HCT116 (cell line): ENCODE measurements at regions not wholly inside any gene's neighbourhood (a gene's known extent, or its start where the extent isn't known, plus 50 kb on each side); places are given as distances from the start of the nearest gene placed in this dataset.

Source experiments
- ATAC-seq: fragments of 200-7000 bp; cut with Tn5 transposase; 2 replicates; pipeline ENCODE4 v1.9.1; 2020; ENCODE audit warnings: mild to moderate bottlenecking, moderate library complexity
- BruUV-seq: library from RNA; stranded (reverse); fragments of 400-500 nt; replicated peaks from 2 replicates; lab custom pipeline; 2021; lab: Mats Ljungman, UMichigan
- CTCF ChIA-PET: fragments of 300-600 bp; sonication (Branson Sonifier 250); formaldehyde crosslinking; loops from one replicate; lab custom pipeline; 2021; ENCODE audit warnings: antibody characterized with exemption; lab: Charles Lee
- POLR2A ChIA-PET: fragments of 300-600, 350-600 bp; sonication (Branson Sonifier 250); formaldehyde crosslinking; loops from one replicate; lab custom pipeline; 2021; ENCODE audit warnings: antibody characterized with exemption; lab: Charles Lee
- RAD21 ChIA-PET, 2 experiments: fragments of 300-600 bp; sonication (Branson Sonifier 250); formaldehyde crosslinking; loops; one replicate each; lab custom pipeline; 2023; ENCODE audit warnings: low total read pairs in 2 of 2; ENCODE audit not compliant: uncharacterized antibody in 2 of 2, unreplicated experiment in 2 of 2, low non-redundant PET in 1 of 2; lab: Charles Lee
- DNase-seq: peaks from one replicate; pipeline ENCODE4 v3.0.0-alpha.2; 2010; ENCODE audit warnings: low read depth, low spot score
- H2AFZ ChIP-seq: fragments of 200-600 bp; shearing (Covaris generic), sonication (generic); 2 replicates; pipeline ENCODE4 v1.6.1; 2017; ENCODE audit warnings: low read depth, mixed run types, mixed read lengths, antibody characterized with exemption, low read length; ENCODE audit not compliant: poor library complexity, severe bottlenecking
- H3K27ac ChIP-seq: 2 replicates; pipeline ENCODE4 v1.5.1; 2012; ENCODE audit warnings: low read depth, low read length
- H3K27me3 ChIP-seq: fragments of 200-600 bp; sonication (generic); 2 replicates; pipeline ENCODE4 v1.6.1; 2016; ENCODE audit warnings: mixed run types, low read length, mixed read lengths; ENCODE audit not compliant: insufficient read depth
- H3K36me3 ChIP-seq, 2 experiments: fragments of 200-500 bp in 1 of 2; fragments of 200-600 bp in 1 of 2; sonication (Bioruptor generic) in 1 of 2; sonication (generic) in 1 of 2; 2 replicates each; pipeline versions ENCODE4 v1.5.1 to v1.6.1; 2014 to 2016; ENCODE audit warnings: low read length in 2 of 2, inconsistent platforms in 1 of 2, mixed read lengths in 1 of 2, mixed run types in 1 of 2; ENCODE audit not compliant: insufficient read depth in 2 of 2, control insufficient read depth in 1 of 2
- H3K4me1 ChIP-seq, 2 experiments: fragments of 200-600 bp in 1 of 2; sonication (generic) in 1 of 2; 2 replicates each; pipeline versions ENCODE4 v1.5.1 to v1.6.1; 2012 to 2017; ENCODE audit warnings: low read length in 2 of 2, inconsistent platforms in 1 of 2, mild to moderate bottlenecking in 1 of 2, mixed read lengths in 1 of 2, mixed run types in 1 of 2, moderate library complexity in 1 of 2; ENCODE audit not compliant: insufficient read depth in 2 of 2, control insufficient read depth in 1 of 2
- H3K4me2 ChIP-seq: fragments of 200-600 bp; sonication (generic); 2 replicates; pipeline ENCODE4 v1.6.1; 2017; ENCODE audit warnings: mixed run types, low read length, mixed read lengths
- H3K4me3 ChIP-seq, 2 experiments: fragments of 200-600 bp in 1 of 2; sonication (generic) in 1 of 2; replicated peaks in 1 of 2; 2 replicates each; pipeline ENCODE4 v1.5.1; 2011 to 2016; ENCODE audit warnings: low read length in 2 of 2, control low read depth in 1 of 2, low read depth in 1 of 2, mild to moderate bottlenecking in 1 of 2, mixed read lengths in 1 of 2, mixed run types in 1 of 2
- H3K79me2 ChIP-seq: fragments of 200-600 bp; sonication (generic); 2 replicates; pipeline ENCODE4 v1.6.1; 2017; ENCODE audit warnings: mild to moderate bottlenecking, mixed run types, low read length, moderate library complexity, mixed read lengths; ENCODE audit not compliant: insufficient read depth
- H3K9ac ChIP-seq: fragments of 200-600 bp; sonication (generic); 2 replicates; pipeline ENCODE4 v1.6.1; 2016; ENCODE audit warnings: low read length, mixed read lengths
- H3K9me2 ChIP-seq: fragments of 200-600 bp; sonication (generic), shearing (Covaris generic); 2 replicates; pipeline ENCODE4 v1.6.1; 2017; ENCODE audit warnings: mixed run types, mild to moderate bottlenecking, moderate library complexity; ENCODE audit not compliant: insufficient read depth
- H3K9me3 ChIP-seq, 2 experiments: fragments of 200-500 bp in 1 of 2; fragments of 200-600 bp in 1 of 2; sonication (Bioruptor generic) in 1 of 2; sonication (generic) in 1 of 2; 2 replicates each; pipeline ENCODE4 v1.6.1; 2014 to 2017; ENCODE audit warnings: low read length in 2 of 2, mixed read lengths in 2 of 2, inconsistent platforms in 1 of 2, low read depth in 1 of 2, mild to moderate bottlenecking in 1 of 2, mixed run types in 1 of 2, moderate library complexity in 1 of 2; ENCODE audit not compliant: control insufficient read depth in 1 of 2, insufficient read depth in 1 of 2
- H4K20me1 ChIP-seq: fragments of 200-600 bp; sonication (generic), shearing (Covaris generic); 2 replicates; pipeline ENCODE4 v1.6.1; 2017; ENCODE audit warnings: mixed run types, mild to moderate bottlenecking, moderate library complexity; ENCODE audit not compliant: insufficient read depth
- ATF3 ChIP-seq: IDR thresholded peaks from 2 replicates; pipeline ENCODE4 v1.6.1; 2012
- CBX3 ChIP-seq: IDR thresholded peaks from 2 replicates; pipeline ENCODE4 v1.6.1; 2012; ENCODE audit warnings: low read depth
- CEBPB ChIP-seq: IDR thresholded peaks from 2 replicates; pipeline ENCODE4 v1.6.1; 2012; ENCODE audit warnings: low read depth
- CTCF ChIP-seq, 3 experiments: fragments of 200-600 bp in 1 of 3; sonication (generic) in 1 of 3; IDR thresholded peaks in 2 of 3; conservative IDR thresholded peaks in 1 of 3; 2 replicates each; pipeline ENCODE4 v1.5.1; 2012 to 2017; ENCODE audit warnings: low read depth in 2 of 3, low read length in 2 of 3, antibody characterized with exemption in 1 of 3, borderline replicate concordance in 1 of 3, control low read depth in 1 of 3, mild to moderate bottlenecking in 1 of 3, mixed read lengths in 1 of 3, mixed run types in 1 of 3, moderate library complexity in 1 of 3; ENCODE audit not compliant: insufficient read depth in 1 of 3
- EGR1 ChIP-seq: IDR thresholded peaks from 2 replicates; pipeline ENCODE4 v1.6.1; 2012; ENCODE audit warnings: low read depth
- EZH2 ChIP-seq: fragments of 200-600 bp; sonication (generic); IDR thresholded peaks from 2 replicates; pipeline ENCODE4 v1.6.1; 2017; ENCODE audit warnings: antibody characterized with exemption, mixed run types
- FOSL1 ChIP-seq: IDR thresholded peaks from 2 replicates; pipeline ENCODE4 v1.6.1; 2012; ENCODE audit warnings: low read depth
- JUND ChIP-seq: IDR thresholded peaks from 2 replicates; pipeline ENCODE4 v1.6.1; 2012
- MAX ChIP-seq: IDR thresholded peaks from 2 replicates; pipeline ENCODE4 v1.6.1; 2012
- POLR2A ChIP-seq: IDR thresholded peaks from 2 replicates; pipeline ENCODE4 v1.7.0; 2011; ENCODE audit warnings: borderline replicate concordance; ENCODE audit not compliant: insufficient read depth, insufficient read length; ENCODE audit errors: extremely low read depth
- POLR2AphosphoS5 ChIP-seq: IDR thresholded peaks from 2 replicates; pipeline ENCODE4 v1.6.1; 2011; ENCODE audit warnings: mild to moderate bottlenecking, low read depth, low read length, moderate library complexity
- RAD21 ChIP-seq: IDR thresholded peaks from 2 replicates; pipeline ENCODE4 v1.6.1; 2012; ENCODE audit warnings: low read depth, mild to moderate bottlenecking
- REST ChIP-seq: IDR thresholded peaks from 2 replicates; pipeline ENCODE4 v1.6.1; 2012; ENCODE audit warnings: low read depth
- SIN3A ChIP-seq: IDR thresholded peaks from 2 replicates; pipeline ENCODE4 v1.6.1; 2012; ENCODE audit warnings: low read depth
- SP1 ChIP-seq: IDR thresholded peaks from 2 replicates; pipeline ENCODE4 v1.6.1; 2012; ENCODE audit warnings: low read depth
- TCF7L2 ChIP-seq: IDR thresholded peaks from 2 replicates; pipeline ENCODE4 v1.7.0; 2011; ENCODE audit warnings: borderline replicate concordance, inconsistent platforms; ENCODE audit not compliant: insufficient read depth, insufficient read length; ENCODE audit errors: extremely low read depth
- ZNF274 ChIP-seq: fragments of 200-500 bp; sonication (Bioruptor generic); IDR thresholded peaks from 2 replicates; pipeline ENCODE4 v1.6.1; 2014; ENCODE audit warnings: mild to moderate bottlenecking, low read depth, low read length, inconsistent platforms
- intact Hi-C: fragments of 100-400 bp; cut with micrococcal nuclease; formaldehyde crosslinking; loops from 2 replicates; pipeline ENCODE4 v1.10.0; 2022

- Histone ChIP-seq H3K27ac (no peak overlapping the region), H3K27me3 (no peaks in the 10 kb centered on the region; the same call in 1 of the 2 replicates), H3K9me2 (no peaks in the 10 kb centered on the region), H3K9ac (no peak overlapping the region), H3K9me3 (peaks cover 0 to under 1% of the 10 kb centered on the region in 2 experiments; a peak in 2 of 4 replicates), H4K20me1 (no peaks in the 10 kb centered on the region), H2AFZ (no peak overlapping the region), H3K4me2 (no peak overlapping the region), H3K4me1 (no peaks in the 10 kb centered on the region), H3K4me3 (no peak overlapping the region), H3K36me3 (no peaks in the 10 kb centered on the region), H3K79me2 (no peaks in the 10 kb centered on the region)
- intact Hi-C loops = no loop called here
- no peak for ATAC-seq
- RAD21 ChIA-PET = no interaction called here
- POLR2A ChIA-PET = no interaction called here
- CTCF ChIA-PET = no interaction called here
- TF ChIP-seq POLR2AphosphoS5 (no peak), POLR2A (no peak), EGR1 (no peak), RAD21 (no peak), TCF7L2 (no peak), MAX (no peak), JUND (no peak), FOSL1 (no peak), SIN3A (no peak), EZH2 (no peak), ATF3 (no peak), CEBPB (no peak), SP1 (no peak), REST (no peak), ZNF274 (no peak), CBX3 (no peak), CTCF (IDR thresholded peaks at IDR 0.05 in 2 of 3, conservative IDR thresholded peaks at IDR 0.05 in 1 of 3; ENCODE audit: borderline replicate concordance in 1 of 3, insufficient read depth in 1 of 3, low read depth in 2 of 3, low read length in 2 of 3) (no peak)
- DNase-seq = no peak
- BruUV-seq = no TSS peak
These were observed 147.2 kb upstream of the GGTLC1 start for GRCh38 chr20:24135781-24136180.
